Adrenal gland (tissue), 5 donors: ENCODE measurements at regions not wholly inside any gene's neighbourhood (a gene's known extent, or its start where the extent isn't known, plus 50 kb on each side); places are given as distances from the start of the nearest gene placed in this dataset.

Source experiments
- POLR2A ChIP-seq, 2 donors: fragments of 450-650 bp; IDR thresholded peaks; one replicate each; pipeline ENCODE4 v1.6.1; 2017; ENCODE audit warnings: antibody characterized with exemption in 2 of 2, mild to moderate bottlenecking in 2 of 2, moderate library complexity in 1 of 2
- TF ChIP-seq, protein P1 (sequence below), 6 experiments: fragments of 450-650 bp in 4 of 6; fragments of 200-600 bp in 2 of 6; sonication (generic) in 1 of 6; IDR thresholded peaks; 1 replicate in 5 of 6; 2 replicates in 1 of 6; pipeline versions ENCODE4 v1.5.1 to v1.8.0; 2016 to 2021; ENCODE audit warnings: antibody characterized with exemption in 6 of 6, mild to moderate bottlenecking in 2 of 6, moderate library complexity in 1 of 6
- donor health status: DM: no; HTN: no; CAD: no.

DNA sequence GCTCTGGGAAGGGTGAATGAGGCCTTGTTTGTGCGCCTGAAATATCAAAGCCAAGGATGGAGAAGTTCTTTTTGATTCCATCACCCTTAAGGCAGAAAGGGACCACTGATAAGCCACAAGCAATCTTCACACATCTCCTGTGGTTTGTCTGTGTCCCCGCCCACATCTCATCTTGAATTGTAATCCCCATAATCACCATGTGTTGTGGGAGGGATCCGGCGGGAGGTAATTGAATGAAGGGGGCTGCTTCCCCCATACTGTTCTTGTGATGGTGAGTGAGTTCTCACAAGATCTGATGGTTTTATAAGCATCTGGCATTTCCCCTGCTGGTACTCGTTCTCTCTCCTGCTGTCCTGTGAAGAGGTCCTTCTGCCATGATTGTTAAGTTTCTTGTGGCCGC, 329.6 kb upstream of the RGMA start:
- TF ChIP-seq, protein P1, sequence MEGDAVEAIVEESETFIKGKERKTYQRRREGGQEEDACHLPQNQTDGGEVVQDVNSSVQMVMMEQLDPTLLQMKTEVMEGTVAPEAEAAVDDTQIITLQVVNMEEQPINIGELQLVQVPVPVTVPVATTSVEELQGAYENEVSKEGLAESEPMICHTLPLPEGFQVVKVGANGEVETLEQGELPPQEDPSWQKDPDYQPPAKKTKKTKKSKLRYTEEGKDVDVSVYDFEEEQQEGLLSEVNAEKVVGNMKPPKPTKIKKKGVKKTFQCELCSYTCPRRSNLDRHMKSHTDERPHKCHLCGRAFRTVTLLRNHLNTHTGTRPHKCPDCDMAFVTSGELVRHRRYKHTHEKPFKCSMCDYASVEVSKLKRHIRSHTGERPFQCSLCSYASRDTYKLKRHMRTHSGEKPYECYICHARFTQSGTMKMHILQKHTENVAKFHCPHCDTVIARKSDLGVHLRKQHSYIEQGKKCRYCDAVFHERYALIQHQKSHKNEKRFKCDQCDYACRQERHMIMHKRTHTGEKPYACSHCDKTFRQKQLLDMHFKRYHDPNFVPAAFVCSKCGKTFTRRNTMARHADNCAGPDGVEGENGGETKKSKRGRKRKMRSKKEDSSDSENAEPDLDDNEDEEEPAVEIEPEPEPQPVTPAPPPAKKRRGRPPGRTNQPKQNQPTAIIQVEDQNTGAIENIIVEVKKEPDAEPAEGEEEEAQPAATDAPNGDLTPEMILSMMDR (IDR thresholded peaks at IDR 0.05): no peak
- TF ChIP-seq POLR2A (IDR thresholded peaks at IDR 0.05): no peak
